Fibroblast of mammary gland (primary cell): ENCODE measurements at regions not wholly inside any gene's neighbourhood (a gene's known extent, or its start where the extent isn't known, plus 50 kb on each side); places are given as distances from the start of the nearest gene placed in this dataset.
A peak's percentile ranks its signal among the peaks of the same experiment; 100 is the strongest.

ENCODE experiments used
- DNase-seq: peaks from one replicate; pipeline ENCODE4 v3.0.0-alpha.2; 2010; ENCODE audit warnings: low read depth
- H3K4me3 ChIP-seq: 2 replicates; pipeline ENCODE4 v1.5.1; 2011; ENCODE audit warnings: low read depth, mild to moderate bottlenecking, low read length, moderate library complexity; ENCODE audit not compliant: control insufficient read depth
- CTCF ChIP-seq: conservative IDR thresholded peaks from 2 replicates; pipeline ENCODE4 v1.5.1; 2011; ENCODE audit warnings: low read depth, low read length, inconsistent platforms; ENCODE audit not compliant: control insufficient read depth, insufficient read depth

GRCh38 chr5:143671021-143671420, 140.9 kb upstream of the HMHB1 start:
- no peak for DNase-seq
- H3K4me3 ChIP-seq: no peak overlapping the region
- no peak for TF ChIP-seq CTCF

- TF ChIP-seq CTCF: no peak
- DNase-seq: no peak
- no peak overlapping the region for H3K4me3 ChIP-seq
Measured at GRCh38 chr5:143665866-143666265, 146.1 kb upstream of the HMHB1 start.

- DNase-seq: peak; percentile 59
- no peak overlapping the region for H3K4me3 ChIP-seq
- TF ChIP-seq CTCF: no peak
Measured at GRCh38 chr5:143664623-143665022, 147.3 kb upstream of the HMHB1 start.

GRCh38 chr5:143663872-143664271, 148.1 kb upstream of the HMHB1 start:
- H3K4me3 ChIP-seq: no peak overlapping the region
- no peak for TF ChIP-seq CTCF
- no peak for DNase-seq

GRCh38 chr5:143662020-143662419, 149.9 kb upstream of the HMHB1 start:
- TF ChIP-seq CTCF: no peak

GRCh38 chr5:143660625-143661024, 151.3 kb upstream of the HMHB1 start:
- H3K4me3 ChIP-seq: no peak overlapping the region
- DNase-seq: no peak
- no peak for TF ChIP-seq CTCF

More at GRCh38 chr5:143662020-143662419, 149.9 kb upstream of the HMHB1 start:
- H3K4me3 ChIP-seq: no peak overlapping the region
- DNase-seq: peak; percentile 53

- H3K4me3 ChIP-seq: no peak overlapping the region
- DNase-seq: no peak
- no peak for TF ChIP-seq CTCF
Measured at GRCh38 chr5:143659599-143660238, 152.2 kb upstream of the HMHB1 start.
